ENCODE measurements at regions not wholly inside any gene's neighbourhood (a gene's known extent, or its start where the extent isn't known, plus 50 kb on each side); places are given as distances from the start of the nearest gene placed in this dataset.

- no peak for DNase-seq
- no peak overlapping the region for H4K12ac ChIP-seq (ENCODE audit: low read depth, low read length)
- no peak overlapping the region for H3K14ac ChIP-seq (ENCODE audit: low read length)
- no peak overlapping the region for H3K4me3 ChIP-seq (ENCODE audit: low read depth, low read length)
- H2AFZ ChIP-seq (ENCODE audit: insufficient read depth, low read length, poor library complexity): no peak overlapping the region
- peaks cover 3% of the 10 kb centered on the region for H3K9me3 ChIP-seq (ENCODE audit: insufficient read depth, low read depth, low read length)
- H3K9ac ChIP-seq (ENCODE audit: low read length): no peak overlapping the region
- H3K27ac ChIP-seq (ENCODE audit: low read depth, low read length): no peak overlapping the region
- no peak overlapping the region for H2BK5ac ChIP-seq (ENCODE audit: low read depth, low read length, poor library complexity)
- no peak overlapping the region for H2BK120ac ChIP-seq (ENCODE audit: insufficient read depth, low read length, poor library complexity)
- H3K18ac ChIP-seq (ENCODE audit: low read length): no peak overlapping the region
- WGBS (ENCODE audit: extremely low coverage, insufficient coverage, insufficient read length): no CpG with 5 or more reads among the region's 3 CpGs
- H3K36me3 ChIP-seq (ENCODE audit: control insufficient read depth in 1 of 2, insufficient read depth in 2 of 2, low read length in 2 of 2): no peaks in the 10 kb centered on the region
- H3K79me1 ChIP-seq (ENCODE audit: low read length): no peaks in the 10 kb centered on the region
- no peak overlapping the region for H2AK5ac ChIP-seq (ENCODE audit: low read length)
- no peak overlapping the region for H3K4ac ChIP-seq (ENCODE audit: low read depth, low read length)
- no peaks in the 10 kb centered on the region for H3K27me3 ChIP-seq (ENCODE audit: insufficient read depth, low read length)
- no peak overlapping the region for H3K23ac ChIP-seq (ENCODE audit: low read length)
- no peak overlapping the region for H3K4me2 ChIP-seq (ENCODE audit: low read length)
- no peak overlapping the region for H4K91ac ChIP-seq (ENCODE audit: low read depth, low read length)
- no peak overlapping the region for H2BK12ac ChIP-seq (ENCODE audit: low read length)
- no peaks in the 10 kb centered on the region for H3K79me2 ChIP-seq (ENCODE audit: control insufficient read depth, insufficient read depth, low read length, poor library complexity)
- no peak overlapping the region for H4K8ac ChIP-seq (ENCODE audit: low read depth, low read length)
- H3K4me1 ChIP-seq (ENCODE audit: control insufficient read depth in 1 of 2, insufficient read depth in 2 of 2, low read length in 2 of 2): no peaks in the 10 kb centered on the region
These were observed 653.7 kb upstream of the ZWINT start for GRCh38 chr10:57014758-57015157.

- Histone ChIP-seq H3K9me3 (ENCODE audit: insufficient read depth, low read depth, low read length) (peaks cover 1% of the 10 kb centered on the region), H3K79me1 (ENCODE audit: low read length) (no peaks in the 10 kb centered on the region), H3K9ac (ENCODE audit: low read length) (no peak overlapping the region), H3K4ac (ENCODE audit: low read depth, low read length) (no peak overlapping the region), H3K36me3 (ENCODE audit: control insufficient read depth in 1 of 2, insufficient read depth in 2 of 2, low read length in 2 of 2) (no peaks in the 10 kb centered on the region), H2BK120ac (ENCODE audit: insufficient read depth, low read length, poor library complexity) (no peak overlapping the region), H2AFZ (ENCODE audit: insufficient read depth, low read length, poor library complexity) (no peak overlapping the region), H3K14ac (ENCODE audit: low read length) (no peak overlapping the region), H3K27ac (ENCODE audit: low read depth, low read length) (no peak overlapping the region), H3K27me3 (ENCODE audit: insufficient read depth, low read length) (no peaks in the 10 kb centered on the region), H4K8ac (ENCODE audit: low read depth, low read length) (no peak overlapping the region), H2AK5ac (ENCODE audit: low read length) (no peak overlapping the region), H3K4me1 (ENCODE audit: control insufficient read depth in 1 of 2, insufficient read depth in 2 of 2, low read length in 2 of 2) (no peaks in the 10 kb centered on the region), H2BK5ac (ENCODE audit: low read depth, low read length, poor library complexity) (no peak overlapping the region), H3K23ac (ENCODE audit: low read length) (no peak overlapping the region), H4K91ac (ENCODE audit: low read depth, low read length) (no peak overlapping the region), H3K4me2 (ENCODE audit: low read length) (no peak overlapping the region), H2BK12ac (ENCODE audit: low read length) (no peak overlapping the region), H3K79me2 (ENCODE audit: control insufficient read depth, insufficient read depth, low read length, poor library complexity) (no peaks in the 10 kb centered on the region), H3K4me3 (ENCODE audit: low read depth, low read length) (no peak overlapping the region), H3K18ac (ENCODE audit: low read length) (no peak overlapping the region), H4K12ac (ENCODE audit: low read depth, low read length) (no peak overlapping the region)
- peak in 1 of 2 donors; percentile 40 for DNase-seq
- no CpG with 5 or more reads among the region's 2 CpGs for WGBS (ENCODE audit: extremely low coverage, insufficient coverage, insufficient read length)
These were observed 647.1 kb upstream of the ZWINT start for GRCh38 chr10:57008189-57008588.

- WGBS (ENCODE audit: extremely low coverage, insufficient coverage, insufficient read length): no CpG with 5 or more reads among the region's 3 CpGs
- no peaks in the 10 kb centered on the region for H3K4me1 ChIP-seq (ENCODE audit: control insufficient read depth in 1 of 2, insufficient read depth in 2 of 2, low read length in 2 of 2)
These were observed 630.6 kb upstream of the ZWINT start for GRCh38 chr10:56991591-56992069.

GRCh38 chr10:56975513-56975912, 614.5 kb upstream of the ZWINT start:
- Histone ChIP-seq H3K36me3 (ENCODE audit: control insufficient read depth in 1 of 2, insufficient read depth in 2 of 2, low read length in 2 of 2) (no peaks in the 10 kb centered on the region), H3K4ac (ENCODE audit: low read depth, low read length) (no peak overlapping the region), H3K4me2 (ENCODE audit: low read length) (no peak overlapping the region), H2BK120ac (ENCODE audit: insufficient read depth, low read length, poor library complexity) (no peak overlapping the region), H2AK5ac (ENCODE audit: low read length) (no peak overlapping the region), H2BK12ac (ENCODE audit: low read length) (no peak overlapping the region), H4K8ac (ENCODE audit: low read depth, low read length) (no peak overlapping the region), H3K14ac (ENCODE audit: low read length) (no peak overlapping the region), H2AFZ (ENCODE audit: insufficient read depth, low read length, poor library complexity) (no peak overlapping the region), H3K27ac (ENCODE audit: low read depth, low read length) (no peak overlapping the region), H2BK5ac (ENCODE audit: low read depth, low read length, poor library complexity) (no peak overlapping the region), H3K4me1 (ENCODE audit: control insufficient read depth in 1 of 2, insufficient read depth in 2 of 2, low read length in 2 of 2) (no peaks in the 10 kb centered on the region), H3K18ac (ENCODE audit: low read length) (no peak overlapping the region), H3K79me1 (ENCODE audit: low read length) (no peaks in the 10 kb centered on the region), H3K9ac (ENCODE audit: low read length) (no peak overlapping the region), H3K9me3 (ENCODE audit: insufficient read depth, low read depth, low read length) (no peaks in the 10 kb centered on the region), H4K91ac (ENCODE audit: low read depth, low read length) (no peak overlapping the region), H3K4me3 (ENCODE audit: low read depth, low read length) (no peak overlapping the region), H3K23ac (ENCODE audit: low read length) (no peak overlapping the region), H3K79me2 (ENCODE audit: control insufficient read depth, insufficient read depth, low read length, poor library complexity) (no peaks in the 10 kb centered on the region), H3K27me3 (ENCODE audit: insufficient read depth, low read length) (no peaks in the 10 kb centered on the region), H4K12ac (ENCODE audit: low read depth, low read length) (no peak overlapping the region)
- no CpG with 5 or more reads among the region's 2 CpGs for WGBS (ENCODE audit: extremely low coverage, insufficient coverage, insufficient read length)
- DNase-seq: no peak

More at GRCh38 chr10:56991591-56992069, 630.6 kb upstream of the ZWINT start:
- Histone ChIP-seq H2BK12ac (ENCODE audit: low read length) (no peak overlapping the region), H2AK5ac (ENCODE audit: low read length) (no peak overlapping the region), H3K36me3 (ENCODE audit: control insufficient read depth in 1 of 2, insufficient read depth in 2 of 2, low read length in 2 of 2) (no peaks in the 10 kb centered on the region), H4K91ac (ENCODE audit: low read depth, low read length) (no peak overlapping the region), H2AFZ (ENCODE audit: insufficient read depth, low read length, poor library complexity) (no peak overlapping the region), H3K79me2 (ENCODE audit: control insufficient read depth, insufficient read depth, low read length, poor library complexity) (no peaks in the 10 kb centered on the region), H3K27ac (ENCODE audit: low read depth, low read length) (no peak overlapping the region), H3K4me2 (ENCODE audit: low read length) (no peak overlapping the region), H3K4me3 (ENCODE audit: low read depth, low read length) (no peak overlapping the region), H3K9me3 (ENCODE audit: insufficient read depth, low read depth, low read length) (no peaks in the 10 kb centered on the region), H3K4ac (ENCODE audit: low read depth, low read length) (no peak overlapping the region), H2BK120ac (ENCODE audit: insufficient read depth, low read length, poor library complexity) (no peak overlapping the region), H3K9ac (ENCODE audit: low read length) (no peak overlapping the region), H4K12ac (ENCODE audit: low read depth, low read length) (no peak overlapping the region), H3K14ac (ENCODE audit: low read length) (no peak overlapping the region), H3K18ac (ENCODE audit: low read length) (no peak overlapping the region), H2BK5ac (ENCODE audit: low read depth, low read length, poor library complexity) (no peak overlapping the region), H3K79me1 (ENCODE audit: low read length) (no peaks in the 10 kb centered on the region), H4K8ac (ENCODE audit: low read depth, low read length) (no peak overlapping the region), H3K27me3 (ENCODE audit: insufficient read depth, low read length) (no peaks in the 10 kb centered on the region), H3K23ac (ENCODE audit: low read length) (no peak overlapping the region)
- no peak for DNase-seq

Data from trophoblast cell (in vitro differentiated cells and primary cell).